ELR (cell line): ENCODE measurements at regions not wholly inside any gene's neighbourhood (a gene's known extent, or its start where the extent isn't known, plus 50 kb on each side); places are given as distances from the start of the nearest gene placed in this dataset.

Source experiments
- DNase-seq: peaks from one replicate; pipeline ENCODE4 v3.0.0-alpha.2; 2015; ENCODE audit warnings: low read depth

DNA sequence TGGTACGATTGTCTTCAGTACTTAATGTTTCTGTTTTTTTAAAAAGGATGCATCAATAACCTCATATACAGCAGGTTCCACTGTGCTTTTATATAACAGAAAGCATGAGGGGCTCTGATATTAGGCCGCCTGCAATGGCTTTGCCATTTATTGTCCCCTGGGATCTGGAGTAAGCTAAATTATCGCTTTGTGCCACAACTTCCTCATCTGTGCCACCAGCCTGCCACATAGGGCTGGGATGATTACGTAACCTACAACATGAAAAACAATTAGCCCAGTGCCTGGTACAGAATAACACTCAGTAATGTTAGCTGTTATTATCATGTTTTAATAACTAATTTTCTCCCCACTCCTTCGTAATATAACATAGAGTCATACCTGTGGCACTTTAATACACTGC is 65.5 kb upstream of the TRIM2 start:
- no peak for DNase-seq

DNA sequence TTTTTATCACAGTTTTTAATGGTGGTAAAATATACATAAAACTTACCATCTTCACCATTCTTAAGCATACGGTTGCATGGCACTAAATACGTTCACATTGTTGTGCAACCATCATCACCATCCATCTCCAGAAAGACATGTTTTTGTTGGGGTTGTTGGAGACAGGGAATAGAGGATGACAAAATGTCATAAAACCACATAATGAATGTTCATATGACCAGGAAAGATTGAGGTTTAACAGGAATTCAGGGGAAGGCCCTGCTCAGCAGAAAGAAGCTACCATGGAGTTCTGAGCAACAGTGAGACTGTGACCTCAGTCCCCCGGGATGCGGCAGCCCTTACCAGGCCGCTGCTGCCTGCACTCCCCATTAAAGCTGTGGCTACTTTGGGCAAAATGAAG is 63.9 kb upstream of the TRIM2 start:
- DNase-seq: peak; percentile 15

DNA sequence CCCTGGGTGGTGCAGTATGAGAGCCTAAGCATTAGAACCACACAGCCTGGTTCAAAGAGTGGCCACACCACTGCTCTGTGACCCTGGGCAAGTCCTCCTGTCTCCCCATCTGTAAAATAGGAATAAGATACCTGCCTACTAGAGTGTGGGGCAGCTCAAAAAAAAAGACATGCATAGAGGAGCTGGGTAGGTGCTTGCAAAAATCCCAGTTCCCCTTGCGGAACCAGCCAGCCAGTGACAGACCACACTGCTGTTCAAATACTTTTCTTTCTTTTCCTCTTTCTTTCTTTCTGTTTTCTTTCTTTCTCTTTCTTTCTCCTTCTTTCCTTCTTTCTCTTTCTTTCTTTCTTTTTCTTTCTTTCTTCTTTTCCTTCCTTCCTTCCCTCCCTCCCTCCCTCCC is 63.0 kb upstream of the TRIM2 start:
- DNase-seq: no peak

DNA sequence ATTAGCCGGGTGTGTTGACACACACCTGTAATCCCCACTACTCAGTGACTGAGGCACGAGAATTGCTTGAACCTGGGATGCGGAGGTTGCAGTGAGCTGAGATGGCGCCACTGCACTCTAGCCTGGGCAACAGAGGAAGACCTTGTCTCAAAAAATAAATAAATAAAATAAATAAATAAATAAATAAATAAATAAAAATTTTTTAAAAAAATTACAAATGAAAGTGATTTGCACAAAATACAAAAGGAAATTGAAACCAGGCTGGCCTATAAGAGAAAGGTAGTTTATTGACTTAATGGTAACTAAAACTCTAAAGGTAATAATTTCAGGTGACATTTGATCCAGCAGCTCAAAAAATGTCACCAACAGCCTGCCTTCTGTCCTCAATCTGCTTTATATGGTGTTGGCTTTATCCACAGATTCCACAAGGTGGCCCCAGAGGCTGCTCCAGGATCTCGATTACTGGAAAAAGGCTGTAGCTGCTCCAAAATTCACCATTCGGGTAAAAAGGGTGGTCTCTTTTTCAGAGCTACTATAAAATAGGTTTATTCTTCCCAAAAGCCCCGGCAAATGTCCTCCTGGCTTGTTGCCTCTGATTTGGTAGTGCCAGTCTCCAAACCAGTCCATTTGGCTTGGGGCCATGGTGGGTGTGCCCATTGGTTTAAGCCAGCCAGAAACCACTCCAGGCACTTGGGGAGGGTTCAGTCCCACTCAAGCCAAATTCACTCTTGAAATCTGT is 61.4 kb upstream of the TRIM2 start:
- peak; percentile 78 for DNase-seq

DNA sequence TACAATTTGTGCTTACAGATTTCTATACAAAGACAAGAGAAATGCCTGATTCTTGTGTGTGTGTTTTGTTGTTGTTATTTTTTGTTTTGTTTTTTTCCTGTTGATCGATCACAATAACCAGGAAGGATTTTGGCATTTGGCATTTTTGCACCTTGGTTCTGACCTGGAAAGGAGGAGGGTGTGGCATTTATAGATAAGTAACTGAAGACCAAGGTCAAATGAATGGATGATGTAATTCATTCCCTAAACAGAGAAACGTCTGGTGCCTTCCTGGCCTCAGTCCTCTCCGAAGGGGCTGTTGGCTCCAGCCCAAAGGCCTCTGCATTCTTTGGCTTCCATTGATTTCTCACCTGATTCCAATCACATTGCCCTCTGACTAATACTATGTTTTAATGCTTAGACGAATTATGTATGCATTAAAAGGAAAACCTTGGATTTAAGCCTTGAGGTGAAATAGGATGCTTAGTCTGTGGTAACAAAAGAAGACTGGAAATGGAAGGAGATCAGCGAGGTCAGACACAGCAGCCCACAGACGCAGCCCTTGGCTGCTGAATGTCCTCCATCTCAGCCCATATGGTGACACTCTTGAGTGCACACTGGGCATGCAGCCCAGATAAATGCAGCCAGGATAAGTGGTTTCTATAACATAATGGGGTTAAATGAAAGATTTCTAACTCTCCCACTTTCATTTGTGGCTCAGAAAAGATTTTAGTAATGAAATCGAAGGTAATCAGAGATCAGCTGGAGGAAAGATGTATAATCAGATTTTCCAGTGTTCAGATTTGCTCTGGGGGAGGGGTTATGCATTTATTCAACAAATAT is 60.5 kb upstream of the TRIM2 start:
- DNase-seq: peak; percentile 41

DNA sequence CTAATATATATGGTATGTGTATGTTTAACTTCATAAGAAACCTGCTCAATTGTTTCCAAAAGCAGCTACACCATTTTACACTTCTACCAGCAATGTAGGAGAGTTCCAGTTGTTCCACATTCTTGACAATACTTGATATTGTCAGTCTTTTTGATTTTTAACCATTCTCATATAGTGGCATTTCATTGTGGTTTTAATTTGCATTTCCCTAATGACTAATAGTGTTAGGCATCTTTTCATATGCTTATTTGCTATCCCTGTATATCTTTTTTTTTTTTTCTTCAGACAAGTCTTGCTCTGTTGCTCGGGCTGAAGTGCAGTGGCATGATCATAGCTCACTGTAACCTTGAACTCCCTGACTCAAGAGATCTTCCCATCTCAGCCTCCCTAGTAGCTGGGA is 58.2 kb upstream of the TRIM2 start:
- DNase-seq: peak; percentile 33

DNA sequence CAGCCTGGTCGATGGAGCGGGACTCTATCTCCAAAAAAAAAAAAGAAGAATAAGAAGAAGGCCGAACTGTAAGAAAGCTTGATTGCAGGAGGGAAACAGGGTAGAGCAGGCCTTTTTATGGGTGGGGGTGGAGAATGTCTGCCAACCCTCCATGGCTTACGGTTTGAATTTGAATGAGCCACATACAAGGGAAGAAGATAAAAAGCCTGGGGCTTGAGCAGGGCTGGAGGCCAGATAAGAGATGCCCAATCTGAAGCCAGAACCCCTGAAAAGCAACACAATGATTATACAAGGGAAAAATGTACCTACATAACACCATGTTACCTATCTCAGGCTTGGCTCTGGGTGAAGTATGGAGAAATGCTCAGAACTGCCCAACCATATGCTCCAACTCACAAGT is 57.3 kb upstream of the TRIM2 start:
- no peak for DNase-seq

DNA sequence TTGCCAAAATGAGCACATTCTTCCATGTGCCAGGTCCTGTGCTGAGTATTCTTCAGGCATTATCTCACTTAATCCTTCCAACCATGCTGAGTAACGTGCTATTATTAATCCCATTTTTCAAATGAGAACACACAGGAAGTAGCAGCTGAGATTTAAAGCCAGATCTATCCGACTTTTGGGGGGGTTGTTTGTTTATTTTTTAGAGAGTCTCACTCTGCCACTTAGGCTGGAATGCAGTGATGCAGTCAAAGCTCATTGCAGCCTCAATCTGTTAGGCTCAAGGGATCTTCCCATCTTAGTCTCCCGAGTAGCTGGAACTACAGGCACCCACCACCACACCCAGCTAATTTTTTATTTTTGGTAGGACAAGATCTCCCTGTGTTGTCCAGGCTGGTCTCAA is 55.5 kb upstream of the TRIM2 start:
- peak; percentile 25 for DNase-seq

DNA sequence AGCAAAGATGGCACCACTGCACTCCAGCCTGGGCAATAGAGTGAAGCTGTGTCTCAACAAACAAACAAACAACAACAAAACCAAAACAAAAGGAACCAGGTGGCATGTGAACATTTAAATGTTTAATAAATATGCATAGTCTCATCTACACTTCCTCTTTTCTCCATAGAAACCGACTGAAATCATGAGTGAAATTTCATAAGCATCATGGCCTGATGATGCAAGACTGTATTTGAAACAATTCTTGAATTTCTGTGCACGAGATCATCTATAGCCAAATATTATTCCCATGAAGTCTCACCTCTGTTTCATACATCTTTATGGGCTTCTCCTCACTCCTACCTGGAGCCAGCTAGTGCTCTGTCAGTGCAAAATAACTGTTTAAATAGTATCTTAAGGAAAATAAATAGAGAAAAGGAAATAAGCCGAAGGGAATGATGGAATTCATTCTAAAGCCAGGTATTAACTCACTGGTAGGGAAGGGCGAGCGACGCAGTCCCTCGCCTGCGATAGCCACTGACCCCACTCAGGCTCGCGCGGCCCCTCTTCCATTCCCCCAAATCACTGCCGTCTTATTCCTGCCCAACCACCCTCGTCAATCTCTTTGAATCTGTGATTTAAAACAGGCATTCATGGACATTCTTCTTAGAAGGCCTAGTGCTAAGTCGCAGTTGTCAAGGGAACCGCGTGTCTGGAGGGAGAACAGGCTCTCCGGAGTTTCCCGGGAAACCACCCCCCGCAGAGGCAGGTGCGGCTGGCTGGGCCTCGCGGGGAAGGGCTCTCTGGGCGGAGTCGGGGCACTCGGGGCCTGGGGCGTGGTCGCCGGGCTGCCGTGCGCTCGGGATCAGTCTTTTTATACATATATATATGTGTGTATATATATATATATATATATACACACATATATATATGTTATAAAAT is 52.4 kb upstream of the TRIM2 start:
- no peak for DNase-seq

DNA sequence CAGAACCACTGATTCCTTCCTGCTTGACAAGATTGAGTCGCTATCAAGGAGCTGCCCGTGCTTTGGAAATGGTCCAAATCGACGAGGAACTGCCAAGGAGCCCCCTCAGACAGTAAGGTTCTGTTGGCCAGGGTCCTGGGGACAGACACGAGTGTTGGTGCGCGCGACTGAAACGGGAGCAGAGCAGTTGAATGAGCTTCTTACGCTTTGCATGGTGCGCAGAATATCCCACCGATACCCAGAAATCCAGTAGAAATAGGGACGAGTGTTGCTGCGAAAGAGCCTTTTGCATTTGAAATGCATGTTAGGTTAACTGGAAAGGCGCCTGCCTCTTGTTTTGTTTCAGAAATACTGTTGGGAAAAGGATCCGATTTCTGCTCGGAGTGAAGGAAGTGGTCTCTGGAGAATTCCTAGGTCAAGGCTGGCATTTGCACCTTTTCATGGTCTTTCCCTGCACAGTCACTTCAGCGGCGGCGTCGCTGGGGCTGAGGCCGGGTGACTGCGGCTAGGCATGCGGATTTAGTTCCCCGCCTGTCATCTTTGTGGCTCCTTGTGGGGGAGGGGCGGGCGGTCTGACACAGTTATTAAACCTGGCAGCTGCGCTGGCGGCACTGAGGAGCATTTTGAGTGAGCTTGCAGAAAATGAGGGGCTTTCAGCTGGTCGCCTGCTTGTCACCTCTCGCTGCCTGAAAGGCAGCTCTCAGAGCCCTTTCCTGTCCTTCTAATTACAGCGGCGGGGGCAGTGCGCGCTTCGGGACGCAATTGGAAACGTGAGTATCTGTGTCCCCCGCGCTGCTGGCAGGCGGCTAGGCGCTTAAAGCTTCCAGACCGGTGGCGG is 51.5 kb upstream of the TRIM2 start:
- peak; percentile 33 for DNase-seq

DNA sequence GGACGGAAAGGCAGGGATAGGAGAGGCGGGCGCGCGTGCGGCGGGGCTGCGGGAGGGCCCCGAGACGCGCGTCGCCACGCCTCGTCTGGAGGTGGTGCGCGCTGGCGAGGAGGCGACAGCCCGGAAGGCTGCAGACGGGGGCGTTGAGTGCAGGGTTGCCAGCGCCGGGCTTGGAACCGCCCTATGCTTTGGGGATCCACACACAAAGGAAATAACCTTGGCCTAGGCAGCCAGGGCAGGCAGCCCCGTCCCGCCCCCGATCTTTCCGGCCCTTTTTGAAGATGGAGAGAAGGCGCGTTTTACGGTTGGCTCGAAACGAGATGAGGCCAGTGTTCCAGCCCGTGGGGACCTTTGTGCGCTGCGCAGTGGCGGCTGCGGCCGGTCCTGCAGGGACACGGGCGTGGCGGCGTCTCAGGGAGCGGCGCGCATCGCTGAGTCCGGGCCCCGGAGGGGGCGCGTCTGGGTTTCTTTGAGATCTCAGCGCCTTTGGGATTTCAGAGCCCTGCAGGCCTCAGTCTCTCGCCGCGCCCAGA is 50.8 kb upstream of the TRIM2 start:
- peak; percentile 53 for DNase-seq

DNA sequence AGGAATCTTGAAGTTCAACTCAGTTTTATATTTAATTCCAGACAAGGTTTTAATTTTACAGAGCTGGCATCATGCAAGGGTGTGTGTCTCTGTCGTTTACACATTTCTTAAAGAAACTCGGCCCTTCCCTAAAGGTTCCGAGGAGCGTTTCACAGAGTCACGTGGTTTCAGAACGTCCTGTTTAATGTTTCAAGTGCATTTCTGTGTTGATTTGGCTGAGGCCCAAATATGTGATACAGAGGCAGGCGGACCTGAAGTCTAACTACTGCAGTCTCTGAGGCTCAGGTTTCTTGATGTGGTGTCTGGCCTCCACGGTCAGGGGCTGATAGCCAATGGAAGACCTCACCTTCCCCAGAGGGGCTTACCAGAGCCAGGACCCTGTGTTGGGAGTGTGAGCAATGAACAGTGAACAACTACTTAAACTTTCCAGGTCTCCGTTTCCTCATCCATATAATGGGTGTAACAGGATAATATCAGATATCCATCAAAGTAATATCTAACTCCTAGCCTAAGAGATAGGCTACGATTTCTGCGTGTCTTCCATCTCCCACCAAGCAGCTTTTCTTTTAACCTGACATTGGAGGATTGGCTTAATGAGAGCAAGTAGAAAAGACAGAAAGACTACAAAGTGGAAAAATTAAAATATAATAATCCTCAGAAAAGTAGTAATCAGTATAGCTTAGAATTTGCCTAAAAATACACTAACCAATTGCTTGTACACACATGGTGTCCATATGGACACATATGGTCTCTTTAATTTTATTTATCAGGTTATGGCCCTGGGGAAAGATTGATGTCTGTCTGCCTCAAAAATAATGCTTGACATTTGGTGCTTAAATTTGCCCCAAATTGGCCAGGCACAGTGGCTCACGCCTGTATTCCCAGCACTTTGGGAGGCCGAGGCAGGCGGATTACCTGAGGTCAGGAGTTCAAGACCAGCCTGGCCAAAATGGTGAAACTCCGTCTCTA is 50.0 kb upstream of the TRIM2 start:
- peak; percentile 67 for DNase-seq
